Right atrium auricular region (tissue), 2 donors: ENCODE measurements at regions not wholly inside any gene's neighbourhood (a gene's known extent, or its start where the extent isn't known, plus 50 kb on each side); places are given as distances from the start of the nearest gene placed in this dataset.

Source experiments
- DNase-seq: peaks from one replicate; pipeline ENCODE4 v3.0.0-alpha.2; 2019; ENCODE audit warnings: low spot score
- H3K27ac ChIP-seq, 2 donors: fragments of 200-600 bp; sonication (generic); 1 replicate in 1 of 2; 2 replicates in 1 of 2; pipeline ENCODE4 v1.5.1; 2016 to 2019
- H3K27me3 ChIP-seq, 2 donors: fragments of 200-600 bp; sonication (generic); one replicate each; pipeline versions ENCODE4 v1.5.1 to v1.6.0; 2017 to 2019
- H3K36me3 ChIP-seq: fragments of 200-600 bp; sonication (generic); one replicate; pipeline ENCODE4 v1.5.1; 2016
- H3K4me1 ChIP-seq, 2 donors: fragments of 200-600 bp; sonication (generic); one replicate each; pipeline versions ENCODE4 v1.5.1 to v1.6.0; 2017 to 2019
- H3K4me3 ChIP-seq, 2 donors: fragments of 200-600 bp; sonication (generic); 1 replicate in 1 of 2; 2 replicates in 1 of 2; pipeline ENCODE4 v1.5.1; 2017 to 2019; ENCODE audit warnings: mild to moderate bottlenecking in 1 of 2, moderate library complexity in 1 of 2
- H3K9me3 ChIP-seq, 2 donors: fragments of 200-600 bp; sonication (generic); one replicate each; pipeline ENCODE4 v1.5.1; 2019
- TF ChIP-seq, protein P1 (sequence below), 2 donors: fragments of 200-600 bp; sonication (generic); IDR thresholded peaks; one replicate each; pipeline ENCODE4 v1.5.1; 2019; ENCODE audit warnings: antibody characterized with exemption in 2 of 2

DNA sequence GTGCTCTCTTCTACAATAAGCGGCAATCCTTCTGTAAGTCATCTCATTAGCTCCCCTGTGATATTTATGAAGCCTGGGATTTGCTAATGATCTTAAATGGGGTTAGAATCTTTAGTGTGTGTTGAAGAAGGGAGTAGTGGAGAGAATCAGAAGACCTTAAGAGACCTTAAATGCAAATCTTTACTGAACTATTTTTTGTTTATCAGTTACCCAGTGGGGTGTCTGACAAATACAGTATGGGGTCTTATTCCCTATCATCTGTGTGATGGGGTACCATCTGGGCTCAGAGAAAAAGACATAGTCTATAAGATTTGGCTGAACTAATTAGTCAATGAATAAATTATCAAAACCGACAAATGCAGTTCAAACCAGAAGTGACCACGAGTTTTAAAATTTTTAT is 378.4 kb upstream of the SGCD start:
- H3K9me3 ChIP-seq, result no peaks in the 10 kb centered on the region
- TF ChIP-seq, protein P1, sequence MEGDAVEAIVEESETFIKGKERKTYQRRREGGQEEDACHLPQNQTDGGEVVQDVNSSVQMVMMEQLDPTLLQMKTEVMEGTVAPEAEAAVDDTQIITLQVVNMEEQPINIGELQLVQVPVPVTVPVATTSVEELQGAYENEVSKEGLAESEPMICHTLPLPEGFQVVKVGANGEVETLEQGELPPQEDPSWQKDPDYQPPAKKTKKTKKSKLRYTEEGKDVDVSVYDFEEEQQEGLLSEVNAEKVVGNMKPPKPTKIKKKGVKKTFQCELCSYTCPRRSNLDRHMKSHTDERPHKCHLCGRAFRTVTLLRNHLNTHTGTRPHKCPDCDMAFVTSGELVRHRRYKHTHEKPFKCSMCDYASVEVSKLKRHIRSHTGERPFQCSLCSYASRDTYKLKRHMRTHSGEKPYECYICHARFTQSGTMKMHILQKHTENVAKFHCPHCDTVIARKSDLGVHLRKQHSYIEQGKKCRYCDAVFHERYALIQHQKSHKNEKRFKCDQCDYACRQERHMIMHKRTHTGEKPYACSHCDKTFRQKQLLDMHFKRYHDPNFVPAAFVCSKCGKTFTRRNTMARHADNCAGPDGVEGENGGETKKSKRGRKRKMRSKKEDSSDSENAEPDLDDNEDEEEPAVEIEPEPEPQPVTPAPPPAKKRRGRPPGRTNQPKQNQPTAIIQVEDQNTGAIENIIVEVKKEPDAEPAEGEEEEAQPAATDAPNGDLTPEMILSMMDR (IDR thresholded peaks at IDR 0.05), result no peak

DNA sequence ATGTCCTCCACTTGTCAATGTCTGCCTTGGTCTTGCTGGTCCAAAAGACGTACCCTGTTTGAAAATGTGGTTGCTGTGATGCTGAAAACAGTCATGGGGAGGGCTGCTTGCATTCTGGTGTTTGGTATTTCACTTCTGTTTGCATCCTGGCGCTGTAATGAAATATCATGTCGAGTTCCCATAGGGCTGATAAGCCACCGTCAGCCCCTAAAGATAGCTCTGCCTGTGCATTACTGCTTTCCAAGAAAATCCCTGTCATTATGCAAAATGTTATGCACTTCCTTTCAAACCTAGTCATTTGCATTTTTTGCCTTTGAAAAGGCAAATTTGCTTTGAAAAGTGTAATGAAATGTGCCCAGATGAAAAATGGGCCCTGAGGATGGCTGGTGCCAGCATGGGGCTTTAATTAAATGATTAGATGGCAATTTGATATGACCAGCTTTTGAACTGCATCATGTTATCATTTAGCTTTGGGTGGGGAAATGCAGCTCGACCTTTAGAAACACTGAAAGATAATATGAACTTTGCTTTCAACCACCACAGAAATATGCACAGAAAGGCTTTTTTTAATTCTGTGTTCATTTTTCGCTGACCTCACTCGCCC is 374.4 kb upstream of the SGCD start:
- no peaks in the 10 kb centered on the region for H3K36me3 ChIP-seq
- no peak for DNase-seq
- H3K27me3 ChIP-seq, result no peaks in the 10 kb centered on the region
- H3K4me3 ChIP-seq, result no peak overlapping the region
- no peak overlapping the region for H3K27ac ChIP-seq
- TF ChIP-seq, protein P1 (IDR thresholded peaks at IDR 0.05), result no peak
- no peaks in the 10 kb centered on the region for H3K9me3 ChIP-seq
- H3K4me1 ChIP-seq, result no peaks in the 10 kb centered on the region

More for the DNA sequence above, 378.4 kb upstream of the SGCD start:
- H3K27me3 ChIP-seq, result no peaks in the 10 kb centered on the region
- H3K4me3 ChIP-seq, result no peak overlapping the region
- H3K4me1 ChIP-seq, result no peaks in the 10 kb centered on the region
- no peak overlapping the region for H3K27ac ChIP-seq
- no peak for DNase-seq
- no peaks in the 10 kb centered on the region for H3K36me3 ChIP-seq

DNA sequence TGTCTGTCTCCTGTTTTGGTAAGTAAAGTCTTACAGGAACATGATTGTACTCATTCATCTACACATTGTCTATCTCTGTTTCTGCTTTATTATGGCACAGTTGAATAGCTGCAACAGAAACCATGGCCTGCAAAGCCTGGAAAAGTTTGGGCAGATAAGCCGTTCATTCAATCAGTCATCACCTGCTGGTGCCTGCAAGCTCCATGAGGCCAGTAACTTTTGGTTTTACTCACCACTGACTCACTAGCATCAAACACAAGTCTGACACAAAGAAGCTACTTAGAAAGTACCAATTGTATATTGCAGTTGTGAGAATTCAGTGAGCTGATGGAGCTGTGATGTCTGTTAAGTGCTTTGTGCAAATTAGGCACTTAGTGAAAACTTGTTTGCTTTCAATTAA is 373.6 kb upstream of the SGCD start:
- no peak for DNase-seq
- Histone ChIP-seq H3K27ac (no peak overlapping the region), H3K4me3 (no peak overlapping the region)

DNA sequence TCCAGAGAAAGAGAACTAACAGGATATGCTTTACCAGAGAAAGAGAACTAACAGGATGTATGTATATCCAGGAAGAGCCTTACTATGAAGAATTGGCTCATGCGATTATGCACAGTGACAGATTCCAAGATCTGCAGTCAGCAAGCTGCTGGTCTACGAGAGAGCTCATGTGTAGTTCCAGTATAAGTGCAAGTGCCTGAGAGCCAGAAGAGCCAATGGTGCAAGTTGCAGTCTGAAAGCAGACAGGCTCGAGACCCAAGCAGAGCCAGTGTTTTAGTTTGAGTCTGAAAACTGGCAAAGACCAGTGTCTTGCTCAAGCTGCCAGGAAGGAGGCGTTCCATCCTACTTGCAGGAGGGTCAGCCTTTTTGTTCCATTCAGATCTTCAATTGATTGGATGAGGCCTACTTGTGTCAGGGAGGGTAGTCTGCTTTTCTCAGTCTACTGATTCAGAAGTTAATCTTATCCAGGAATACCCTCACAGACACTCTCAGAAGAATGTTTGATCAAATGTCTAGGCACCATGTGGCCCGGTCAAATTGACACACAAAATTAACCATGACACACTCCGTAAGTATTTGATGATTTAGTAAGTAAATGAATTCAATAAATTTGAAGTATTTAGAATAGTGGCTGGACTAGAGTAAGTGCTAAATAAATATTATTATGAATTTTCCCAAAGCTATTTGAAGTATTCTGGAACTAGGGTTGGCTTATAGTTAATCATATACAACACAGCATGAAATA is 372.1 kb upstream of the SGCD start:
- Histone ChIP-seq H3K9me3 (no peaks in the 10 kb centered on the region), H3K27me3 (no peaks in the 10 kb centered on the region), H3K4me1 (no peaks in the 10 kb centered on the region), H3K27ac (no peak overlapping the region), H3K36me3 (no peaks in the 10 kb centered on the region), H3K4me3 (no peak overlapping the region)
- no peak for DNase-seq
- TF ChIP-seq, protein P1 (IDR thresholded peaks at IDR 0.05), result no peak

More for the DNA sequence above, 373.6 kb upstream of the SGCD start:
- no peaks in the 10 kb centered on the region for H3K36me3 ChIP-seq
- TF ChIP-seq, protein P1 (IDR thresholded peaks at IDR 0.05), result no peak
- no peaks in the 10 kb centered on the region for H3K9me3 ChIP-seq
- no peaks in the 10 kb centered on the region for H3K4me1 ChIP-seq
- no peaks in the 10 kb centered on the region for H3K27me3 ChIP-seq

DNA sequence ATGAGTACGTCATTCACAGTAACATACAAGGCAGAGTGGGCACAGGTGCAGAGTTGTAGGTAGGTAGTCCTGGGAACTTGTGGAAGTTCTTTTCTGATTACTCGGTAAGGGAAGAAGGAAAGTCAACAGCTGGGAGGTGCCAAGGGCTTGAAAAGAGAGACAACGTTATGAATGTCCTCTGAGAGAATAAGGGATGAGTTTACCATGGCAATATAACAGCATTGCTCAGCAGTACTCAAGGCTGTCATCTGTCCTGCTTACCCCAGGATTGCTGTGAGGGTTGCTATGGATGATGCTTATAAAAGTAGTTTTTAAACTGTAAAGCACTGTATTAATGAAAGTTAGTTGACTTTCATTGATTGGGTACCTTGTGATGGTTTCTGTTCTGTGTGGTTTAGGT is 369.1 kb upstream of the SGCD start:
- H3K27me3 ChIP-seq, result no peaks in the 10 kb centered on the region
- no peak overlapping the region for H3K27ac ChIP-seq
- H3K4me3 ChIP-seq, result no peak overlapping the region
- H3K4me1 ChIP-seq, result no peaks in the 10 kb centered on the region
- no peaks in the 10 kb centered on the region for H3K36me3 ChIP-seq
- no peak for DNase-seq
- TF ChIP-seq, protein P1 (IDR thresholded peaks at IDR 0.05), result no peak
- no peaks in the 10 kb centered on the region for H3K9me3 ChIP-seq
